ENCODE measurements at regions not wholly inside any gene's neighbourhood (a gene's known extent, or its start where the extent isn't known, plus 50 kb on each side); places are given as distances from the start of the nearest gene placed in this dataset.
A peak's percentile ranks its signal among the peaks of the same experiment; 100 is the strongest.

DNA sequence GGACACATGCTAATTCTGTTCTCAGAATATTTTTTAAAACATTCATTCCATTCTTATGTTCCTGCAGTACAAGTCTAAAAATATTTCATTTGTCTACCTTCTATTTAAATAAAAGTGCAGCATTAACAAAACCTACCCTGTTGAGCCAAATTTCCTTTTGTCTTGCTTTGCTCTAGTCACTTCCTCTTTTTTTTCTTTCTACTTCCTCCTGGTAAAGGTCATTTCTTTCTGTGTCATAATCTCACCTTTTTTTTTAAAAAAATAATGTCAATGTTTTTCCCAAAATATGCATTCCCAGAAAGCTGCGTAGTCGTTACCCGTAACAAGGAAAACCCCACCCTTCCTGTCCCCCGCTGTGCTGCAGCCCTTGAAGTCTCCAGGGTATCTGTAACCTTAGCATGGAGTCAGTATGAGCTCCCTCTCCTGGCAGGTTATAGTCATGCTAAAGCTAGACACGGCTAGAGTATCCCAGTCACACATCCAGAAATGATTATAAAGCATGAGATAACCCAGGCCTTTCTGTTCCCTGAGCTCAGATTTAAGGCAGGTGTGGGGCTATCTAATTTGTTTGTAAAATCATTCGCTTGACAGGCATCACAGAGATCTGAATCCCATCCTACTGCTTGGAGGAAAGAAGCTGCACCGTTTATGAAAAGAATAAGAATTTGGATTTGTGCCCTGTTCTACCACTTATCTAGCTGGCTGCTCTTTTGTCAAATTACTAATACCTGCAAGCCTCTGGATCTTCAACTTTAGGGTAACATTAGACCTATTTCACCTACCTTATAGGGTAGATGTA is 51.1 kb upstream of the EED start:
- H3K4me3 ChIP-seq (ENCODE audit: low read depth, low read length), result peak overlapping the region; percentile 54
- DNase-seq (ENCODE audit: low read depth), result peak; percentile 90
- TF ChIP-seq MYC (IDR thresholded peaks at IDR 0.05; ENCODE audit: low read depth, low read length) (no peak), CTCF (IDR thresholded peaks at IDR 0.05; ENCODE audit: low read depth, low read length) (peak; percentile 97)

DNA sequence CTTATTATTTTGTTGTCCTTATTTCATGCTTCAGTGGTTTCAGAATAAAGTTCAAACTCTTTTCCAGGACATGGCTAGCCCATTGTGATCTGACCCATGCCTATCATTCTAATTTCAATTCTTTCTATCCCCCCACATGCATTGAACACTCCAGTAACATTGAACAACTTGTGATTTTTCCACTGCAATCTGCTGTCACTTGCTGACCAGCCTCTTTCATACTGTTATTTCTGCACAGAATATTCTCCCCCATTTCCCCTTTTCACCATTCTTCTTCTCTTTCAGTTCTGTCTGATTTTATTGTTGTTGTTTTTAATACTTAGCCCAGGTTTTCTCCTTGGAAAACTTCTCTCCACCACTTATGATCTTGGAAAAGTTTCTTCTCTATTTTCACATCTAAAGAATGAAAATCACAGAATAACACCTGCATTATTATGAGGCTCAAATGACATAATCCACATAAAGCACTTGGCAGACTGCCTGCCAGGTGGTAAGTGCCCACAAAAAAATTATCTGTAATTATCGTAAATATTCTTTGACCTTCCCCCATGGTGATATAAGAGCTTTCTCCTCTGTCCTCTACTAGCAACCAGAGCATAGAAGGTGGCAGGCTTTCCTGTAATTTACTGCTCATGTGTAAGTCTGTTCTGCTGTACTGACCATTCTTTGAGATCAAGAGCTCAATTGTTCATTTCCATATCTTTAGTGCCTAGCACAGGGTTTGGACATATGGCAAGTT is 51.9 kb upstream of the EED start:
- no peak for DNase-seq (ENCODE audit: low read depth)
- TF ChIP-seq, protein P1, sequence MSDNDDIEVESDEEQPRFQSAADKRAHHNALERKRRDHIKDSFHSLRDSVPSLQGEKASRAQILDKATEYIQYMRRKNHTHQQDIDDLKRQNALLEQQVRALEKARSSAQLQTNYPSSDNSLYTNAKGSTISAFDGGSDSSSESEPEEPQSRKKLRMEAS (IDR thresholded peaks at IDR 0.05; ENCODE audit: low read depth, low read length), result no peak
- no peak for TF ChIP-seq CTCF (IDR thresholded peaks at IDR 0.05; ENCODE audit: low read depth, low read length)
- TF ChIP-seq MYC (IDR thresholded peaks at IDR 0.05; ENCODE audit: low read depth, low read length), result no peak
- no peak for TF ChIP-seq POLR2A (IDR thresholded peaks at IDR 0.05; ENCODE audit: extremely low read depth, insufficient read length)
- H3K4me3 ChIP-seq (ENCODE audit: low read depth, low read length), result peak overlapping the region; percentile 54

GRCh38 chr11:86191874-86192273 is 52.7 kb upstream of the EED start:
- no peak overlapping the region for H3K4me3 ChIP-seq (ENCODE audit: low read depth, low read length)
- TF ChIP-seq, protein P1 (IDR thresholded peaks at IDR 0.05; ENCODE audit: low read depth, low read length), result no peak
- no peak for TF ChIP-seq CTCF (IDR thresholded peaks at IDR 0.05; ENCODE audit: low read depth, low read length)
- TF ChIP-seq POLR2A (IDR thresholded peaks at IDR 0.05; ENCODE audit: extremely low read depth, insufficient read length), result no peak
- no peak for TF ChIP-seq MYC (IDR thresholded peaks at IDR 0.05; ENCODE audit: low read depth, low read length)
- DNase-seq (ENCODE audit: low read depth), result no peak

DNA sequence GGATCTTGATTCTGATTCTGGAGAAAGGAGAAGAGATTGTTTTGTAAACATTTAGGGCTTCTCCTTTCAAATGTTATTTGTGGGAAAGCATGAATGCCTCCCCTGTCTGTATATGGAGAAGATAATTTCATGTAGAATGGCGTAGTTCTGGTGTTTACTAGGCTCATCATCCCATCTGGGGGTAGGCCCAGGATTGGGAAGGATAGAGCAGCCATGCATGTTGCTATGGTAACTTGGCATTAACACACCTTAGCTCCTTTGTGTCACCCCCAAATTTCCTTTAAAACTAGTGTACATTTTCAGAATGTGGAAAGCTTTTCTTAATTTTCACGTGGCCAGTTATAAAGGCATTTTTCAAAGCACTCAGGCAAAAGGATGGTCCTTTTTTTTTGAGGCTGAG is 57.5 kb upstream of the EED start:
- no peak overlapping the region for H3K4me3 ChIP-seq (ENCODE audit: low read depth, low read length)
- no peak for DNase-seq (ENCODE audit: low read depth)
- TF ChIP-seq CTCF (IDR thresholded peaks at IDR 0.05; ENCODE audit: low read depth, low read length), result no peak
- no peak for TF ChIP-seq POLR2A (IDR thresholded peaks at IDR 0.05; ENCODE audit: extremely low read depth, insufficient read length)
- TF ChIP-seq MYC (IDR thresholded peaks at IDR 0.05; ENCODE audit: low read depth, low read length), result no peak

DNA sequence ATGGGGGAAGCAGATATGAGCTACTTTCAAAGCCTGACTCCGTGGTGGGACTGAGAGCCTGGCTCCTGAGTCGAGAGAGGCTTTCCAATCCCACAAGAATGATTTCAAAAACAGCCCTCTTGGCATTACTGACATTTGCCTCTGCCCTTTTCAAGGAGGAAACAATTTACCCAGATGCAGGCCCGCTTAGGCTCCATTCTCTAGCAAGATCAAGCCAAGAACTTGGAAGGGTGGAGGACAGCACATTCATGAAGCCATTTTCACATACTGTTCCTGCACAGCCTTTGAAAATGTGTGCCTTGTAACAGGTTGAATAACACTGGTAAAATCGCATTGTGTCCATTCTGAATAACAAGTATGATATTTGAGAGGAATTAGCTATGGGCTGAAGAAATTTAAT is 58.2 kb upstream of the EED start:
- no peak overlapping the region for H3K4me3 ChIP-seq (ENCODE audit: low read depth, low read length)
- TF ChIP-seq, protein P1 (IDR thresholded peaks at IDR 0.05; ENCODE audit: low read depth, low read length), result no peak
- TF ChIP-seq MYC (IDR thresholded peaks at IDR 0.05; ENCODE audit: low read depth, low read length), result no peak
- TF ChIP-seq CTCF (IDR thresholded peaks at IDR 0.05; ENCODE audit: low read depth, low read length), result no peak
- TF ChIP-seq POLR2A (IDR thresholded peaks at IDR 0.05; ENCODE audit: extremely low read depth, insufficient read length), result no peak
- no peak for DNase-seq (ENCODE audit: low read depth)

All from NB4 (cell line).